NCI-H1417 (cell line): ENCODE measurements at regions not wholly inside any gene's neighbourhood (a gene's known extent, or its start where the extent isn't known, plus 50 kb on each side); places are given as distances from the start of the nearest gene placed in this dataset.
A peak's percentile ranks its signal among the peaks of the same experiment; 100 is the strongest.

Source experiments
- DNase-seq, 3 experiments: peaks; one replicate each; lab custom pipeline; 2025; lab: John Stamatoyannopoulos, UW

- DNase-seq = no peak
Observed at GRCh38 chr5:167639766-167640165, 651.7 kb upstream of the WWC1 start.

- no peak for DNase-seq
Observed at GRCh38 chr5:167642181-167642580, 649.3 kb upstream of the WWC1 start.

- DNase-seq = no peak
Observed at GRCh38 chr5:167642779-167643517, 648.5 kb upstream of the WWC1 start.

GRCh38 chr5:167643631-167644280 is 647.7 kb upstream of the WWC1 start:
- no peak for DNase-seq

GRCh38 chr5:167644619-167645018 is 646.8 kb upstream of the WWC1 start:
- no peak for DNase-seq

- no peak for DNase-seq
Observed at GRCh38 chr5:167649471-167649870, 642.0 kb upstream of the WWC1 start.

GRCh38 chr5:167652690-167653089 is 638.8 kb upstream of the WWC1 start:
- DNase-seq = no peak

GRCh38 chr5:167653645-167654106 is 637.8 kb upstream of the WWC1 start:
- no peak for DNase-seq

GRCh38 chr5:167657016-167657415 is 634.4 kb upstream of the WWC1 start:
- DNase-seq = no peak

- no peak for DNase-seq
Observed at GRCh38 chr5:167658889-167659288, 632.6 kb upstream of the WWC1 start.

- DNase-seq = peak in 1 of 3 experiments; percentile 40
Observed at GRCh38 chr5:167661605-167662004, 629.8 kb upstream of the WWC1 start.

- DNase-seq = no peak
Observed at GRCh38 chr5:167664222-167664804, 627.1 kb upstream of the WWC1 start.

- DNase-seq = no peak
Observed at GRCh38 chr5:167665841-167666375, 625.5 kb upstream of the WWC1 start.

GRCh38 chr5:167671176-167671575 is 620.3 kb upstream of the WWC1 start:
- no peak for DNase-seq

- no peak for DNase-seq
Observed at GRCh38 chr5:167673942-167674341, 617.5 kb upstream of the WWC1 start.

GRCh38 chr5:167678481-167678880 is 613.0 kb upstream of the WWC1 start:
- no peak for DNase-seq

GRCh38 chr5:167684251-167684650 is 607.2 kb upstream of the WWC1 start:
- peak in 1 of 3 experiments; percentile 1 for DNase-seq

GRCh38 chr5:167688341-167689130 is 602.9 kb upstream of the WWC1 start:
- DNase-seq = no peak

- DNase-seq = peak in 2 of 3 experiments; percentile 12 to 53
Observed at GRCh38 chr5:167694325-167695147, 596.9 kb upstream of the WWC1 start.

GRCh38 chr5:167696558-167697314 is 594.7 kb upstream of the WWC1 start:
- no peak for DNase-seq
